ENCODE measurements at regions not wholly inside any gene's neighbourhood (a gene's known extent, or its start where the extent isn't known, plus 50 kb on each side); places are given as distances from the start of the nearest gene placed in this dataset.

DNA sequence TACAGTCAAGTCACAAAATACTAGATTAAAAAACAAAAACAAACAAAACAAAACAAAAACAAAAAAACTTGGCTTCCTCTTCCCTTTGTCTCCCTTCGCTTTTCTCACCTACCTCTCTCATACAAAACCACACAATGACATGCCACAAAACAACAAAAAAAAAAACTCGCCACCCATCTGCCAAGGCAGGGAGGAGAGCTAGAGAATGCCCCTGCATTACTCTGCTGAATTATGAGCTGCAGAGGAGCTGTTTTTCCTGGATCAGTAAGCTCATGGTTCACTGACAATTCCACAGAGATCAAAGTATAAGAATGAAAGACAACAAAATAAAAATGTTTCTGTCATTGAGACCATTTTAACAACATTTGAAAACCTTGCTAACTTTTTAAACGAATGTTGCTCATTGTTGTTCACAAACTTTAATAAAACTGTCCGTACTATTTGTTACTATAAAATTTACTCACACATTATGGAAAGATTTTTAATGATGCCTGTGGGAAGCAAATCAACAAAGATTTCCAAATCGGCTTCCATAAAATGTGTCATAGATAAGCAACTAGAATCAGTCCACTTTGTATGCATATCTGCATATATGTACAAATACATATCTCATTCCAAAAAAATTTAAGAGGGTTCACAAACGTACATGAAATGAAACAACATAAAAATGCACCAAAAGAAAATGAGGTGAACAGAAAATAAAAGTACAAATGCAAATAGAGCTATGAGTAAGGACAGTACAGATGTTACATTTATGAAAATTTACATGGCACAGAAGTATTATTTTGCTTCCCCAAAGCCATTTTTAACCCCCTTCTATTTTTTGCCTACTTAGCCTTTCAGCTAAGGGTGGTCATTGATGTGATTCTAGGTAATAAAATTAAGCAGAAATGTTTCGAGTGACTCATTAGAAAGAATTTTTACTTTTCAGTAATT lies 252.4 kb upstream of the FAT4 start:
- DNase-seq (ENCODE audit: low read depth): peak; percentile 13

DNA sequence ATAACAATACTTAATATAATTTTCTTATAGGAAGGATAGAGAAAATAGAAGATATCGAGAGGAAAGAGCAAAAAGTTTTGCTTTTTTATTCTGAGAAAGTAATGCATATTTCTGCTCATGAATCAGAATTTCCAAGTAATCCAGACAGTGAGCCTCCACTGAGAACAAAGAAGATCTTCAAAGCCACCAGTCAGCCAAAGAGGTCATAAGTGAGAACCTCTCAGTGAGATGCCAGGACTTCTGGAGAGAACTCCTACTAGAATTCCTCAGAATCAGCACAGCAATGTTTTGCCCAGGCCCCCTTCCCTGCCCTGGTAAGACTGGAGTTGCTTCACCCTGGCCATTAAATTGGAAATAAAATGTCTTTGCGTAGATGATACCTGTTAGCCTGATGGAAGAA lies 254.4 kb upstream of the FAT4 start:
- no peak for DNase-seq (ENCODE audit: low read depth)

DNA sequence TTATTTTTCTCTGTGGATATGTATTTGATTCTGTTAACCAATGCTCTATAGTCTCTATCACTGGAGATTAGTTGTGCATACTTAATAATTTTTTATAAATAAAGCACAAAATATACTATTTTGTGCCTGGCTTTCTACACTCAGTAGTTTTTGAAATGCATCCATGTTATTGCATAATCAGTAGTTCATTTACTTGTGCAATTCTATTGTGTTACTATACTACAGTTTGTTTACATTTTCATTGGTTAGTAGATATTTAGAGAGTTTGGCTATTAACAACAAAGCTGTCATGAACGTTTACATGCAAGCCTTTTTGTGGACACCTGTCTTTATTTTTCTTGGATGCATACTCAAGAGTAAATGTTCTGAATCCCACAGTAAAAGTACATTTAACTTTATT lies 265.0 kb upstream of the FAT4 start:
- peak; percentile 23 for DNase-seq (ENCODE audit: low read depth)

DNA sequence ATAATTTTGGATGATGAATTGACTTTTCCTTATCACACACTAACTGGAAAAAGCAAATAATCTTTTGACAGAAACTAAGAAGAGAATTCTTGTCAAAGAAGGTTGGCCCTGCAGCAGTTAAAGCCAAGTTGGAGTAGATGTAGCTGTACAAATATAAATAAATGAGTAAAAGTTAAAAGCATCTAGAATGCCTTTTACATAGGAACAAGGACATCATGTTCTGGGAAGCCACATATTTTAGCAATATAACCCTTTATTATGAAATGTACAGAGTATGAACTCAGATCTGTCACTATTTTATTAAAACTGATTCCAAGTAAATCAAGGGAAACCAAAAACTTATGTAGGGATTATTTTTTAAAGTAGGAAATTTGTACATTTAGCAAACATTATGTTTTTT lies 269.4 kb upstream of the FAT4 start:
- no peak for DNase-seq (ENCODE audit: low read depth)

DNA sequence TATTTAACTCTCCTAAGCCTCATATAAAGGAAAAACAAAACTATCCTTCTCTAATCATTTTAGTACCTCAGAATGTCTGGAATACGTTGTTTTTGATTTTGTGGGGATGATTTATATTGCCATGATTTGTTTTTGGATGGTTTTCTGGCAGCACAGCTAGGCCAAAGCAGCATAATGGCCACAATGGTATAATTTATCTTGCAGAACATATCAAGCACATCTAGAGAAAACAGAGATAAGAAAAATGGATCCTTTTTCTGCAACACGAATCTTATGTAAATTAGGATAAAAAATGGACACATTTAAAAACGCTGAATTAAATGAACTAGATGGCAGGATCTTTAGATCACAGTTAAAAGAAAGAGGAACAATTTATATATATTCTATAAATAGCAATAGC lies 269.9 kb upstream of the FAT4 start:
- DNase-seq (ENCODE audit: low read depth): no peak

DNA sequence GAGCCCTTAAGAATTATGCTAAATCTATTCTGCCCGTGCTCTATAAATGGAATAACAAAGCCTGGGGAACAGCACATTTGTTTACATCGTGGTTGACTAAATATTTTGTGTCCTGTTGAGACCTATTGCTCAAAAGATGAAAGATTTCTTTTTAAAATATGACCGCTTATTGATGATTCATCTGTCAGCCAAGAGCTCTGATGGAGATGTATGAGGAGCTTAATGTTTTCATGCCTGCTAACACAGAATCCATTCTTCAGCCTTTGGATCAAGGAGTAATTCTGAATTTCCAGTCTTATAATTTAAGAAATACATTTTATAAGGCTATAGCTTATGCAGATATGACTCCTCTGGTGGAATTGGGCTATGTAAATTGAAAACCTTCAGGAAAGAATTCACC lies 271.3 kb upstream of the FAT4 start:
- no peak for DNase-seq (ENCODE audit: low read depth)

DNA sequence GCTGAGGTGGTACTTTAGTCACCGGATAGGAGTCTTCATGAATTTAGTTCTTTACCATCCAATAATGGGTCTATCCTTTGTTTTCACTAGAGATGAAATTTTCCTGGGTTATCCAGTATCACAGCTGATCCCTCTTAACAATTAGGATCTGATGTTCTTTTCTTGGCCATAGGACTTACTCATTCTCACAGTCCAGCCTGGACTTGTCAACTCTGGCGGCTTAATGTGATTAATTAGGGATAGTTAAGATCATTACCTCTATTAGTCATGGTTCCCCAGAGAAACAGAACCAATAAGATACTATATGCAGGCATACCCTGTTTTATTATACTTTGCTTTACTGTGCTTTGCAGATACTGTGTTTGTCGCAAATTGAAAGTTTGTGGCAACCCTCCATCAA lies 272.7 kb upstream of the FAT4 start:
- DNase-seq (ENCODE audit: low read depth): no peak

DNA sequence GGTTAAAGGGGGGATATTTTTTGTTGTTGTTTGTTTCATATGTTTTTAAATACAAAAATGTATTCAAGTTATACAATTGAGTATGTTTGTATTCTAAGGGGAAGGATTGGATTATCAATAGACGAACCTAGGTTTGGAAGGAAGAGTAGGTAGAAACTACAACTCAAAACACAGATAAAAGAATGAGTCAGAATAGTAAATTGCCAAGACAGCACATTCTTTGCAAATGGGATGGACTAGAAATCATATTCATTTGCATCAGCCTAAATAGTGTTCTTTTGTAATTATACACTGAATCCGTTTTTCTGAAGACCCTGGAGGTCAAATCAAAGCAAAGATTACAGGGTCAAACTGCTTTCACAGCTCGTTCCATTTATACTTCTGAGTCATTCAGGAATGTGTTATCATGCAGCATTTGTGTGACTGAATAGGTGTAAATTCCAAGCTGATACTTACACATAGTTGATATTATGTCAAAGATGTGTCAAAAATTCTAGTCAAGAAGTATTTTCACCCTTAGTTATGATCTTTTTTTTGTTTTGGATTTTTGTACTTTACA lies 273.3 kb upstream of the FAT4 start:
- DNase-seq (ENCODE audit: low read depth): peak; percentile 23

DNA sequence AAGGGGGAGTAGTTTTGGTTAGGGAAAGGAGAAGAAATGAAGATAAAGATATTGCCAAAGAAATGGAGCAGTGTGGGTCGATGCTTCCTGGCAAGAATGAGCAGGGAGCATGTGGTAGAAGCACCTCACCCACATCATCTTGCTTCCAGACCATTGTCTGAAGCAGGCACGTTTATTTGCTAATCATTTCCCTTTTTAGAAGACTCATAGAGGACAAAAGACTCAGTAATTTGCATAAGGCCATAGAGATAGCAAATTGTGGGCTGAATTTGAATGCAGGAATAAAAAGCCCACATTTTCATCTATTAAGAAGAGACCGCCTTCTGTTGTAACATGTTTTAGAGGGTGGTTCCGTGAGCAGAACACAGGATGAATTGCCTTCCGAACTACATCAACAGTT lies 275.2 kb upstream of the FAT4 start:
- DNase-seq (ENCODE audit: low read depth): no peak

DNA sequence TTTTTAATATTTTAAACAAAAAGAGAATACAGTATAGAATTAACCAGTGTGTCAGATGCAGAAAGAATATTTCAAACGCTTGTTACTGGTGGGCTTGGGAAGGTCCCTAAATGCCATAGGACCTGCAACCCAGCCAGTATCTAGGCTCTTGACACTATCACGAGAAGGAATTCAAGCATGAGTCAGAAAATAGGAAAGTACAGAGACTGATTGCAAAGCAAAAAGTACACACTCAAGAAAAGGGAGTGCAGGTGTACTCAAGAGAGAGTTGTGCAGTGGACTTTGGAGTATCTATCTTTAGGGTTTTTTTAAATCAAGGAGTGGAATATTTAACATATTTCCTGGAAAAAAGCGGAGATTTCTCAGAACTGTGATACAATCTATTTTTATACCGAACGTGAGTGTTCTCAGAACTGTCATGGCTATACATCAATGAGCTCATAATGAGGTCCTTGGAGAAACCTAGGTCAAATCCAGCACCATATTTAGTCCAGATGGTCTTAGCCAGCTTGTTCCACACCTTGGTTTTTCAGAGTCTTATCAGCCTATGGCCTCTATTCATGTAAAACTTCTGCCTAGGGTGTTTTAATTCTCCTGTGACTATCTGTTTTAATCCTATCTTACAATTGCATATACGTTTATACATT lies 291.8 kb upstream of the FAT4 start:
- DNase-seq (ENCODE audit: low read depth): no peak

DNA sequence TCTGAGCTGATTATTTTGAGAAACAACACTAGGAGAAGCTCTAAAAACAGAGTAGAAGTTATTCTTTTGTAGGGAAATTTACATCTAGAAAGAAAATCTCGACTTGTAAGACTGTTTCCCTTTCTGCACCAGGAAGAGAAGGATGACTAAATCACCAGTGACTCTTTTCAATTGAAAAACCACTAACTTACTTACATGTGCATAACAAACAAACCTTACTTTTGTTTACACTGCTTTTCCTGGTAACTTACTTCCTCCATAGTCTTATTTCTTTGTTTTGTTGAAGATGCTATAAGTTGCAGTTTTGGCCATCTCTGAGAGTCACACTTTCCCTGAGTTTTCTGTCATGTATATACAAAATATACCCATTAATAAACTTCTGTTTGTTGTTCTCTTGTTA lies 293.6 kb upstream of the FAT4 start:
- DNase-seq (ENCODE audit: low read depth): peak; percentile 57

DNA sequence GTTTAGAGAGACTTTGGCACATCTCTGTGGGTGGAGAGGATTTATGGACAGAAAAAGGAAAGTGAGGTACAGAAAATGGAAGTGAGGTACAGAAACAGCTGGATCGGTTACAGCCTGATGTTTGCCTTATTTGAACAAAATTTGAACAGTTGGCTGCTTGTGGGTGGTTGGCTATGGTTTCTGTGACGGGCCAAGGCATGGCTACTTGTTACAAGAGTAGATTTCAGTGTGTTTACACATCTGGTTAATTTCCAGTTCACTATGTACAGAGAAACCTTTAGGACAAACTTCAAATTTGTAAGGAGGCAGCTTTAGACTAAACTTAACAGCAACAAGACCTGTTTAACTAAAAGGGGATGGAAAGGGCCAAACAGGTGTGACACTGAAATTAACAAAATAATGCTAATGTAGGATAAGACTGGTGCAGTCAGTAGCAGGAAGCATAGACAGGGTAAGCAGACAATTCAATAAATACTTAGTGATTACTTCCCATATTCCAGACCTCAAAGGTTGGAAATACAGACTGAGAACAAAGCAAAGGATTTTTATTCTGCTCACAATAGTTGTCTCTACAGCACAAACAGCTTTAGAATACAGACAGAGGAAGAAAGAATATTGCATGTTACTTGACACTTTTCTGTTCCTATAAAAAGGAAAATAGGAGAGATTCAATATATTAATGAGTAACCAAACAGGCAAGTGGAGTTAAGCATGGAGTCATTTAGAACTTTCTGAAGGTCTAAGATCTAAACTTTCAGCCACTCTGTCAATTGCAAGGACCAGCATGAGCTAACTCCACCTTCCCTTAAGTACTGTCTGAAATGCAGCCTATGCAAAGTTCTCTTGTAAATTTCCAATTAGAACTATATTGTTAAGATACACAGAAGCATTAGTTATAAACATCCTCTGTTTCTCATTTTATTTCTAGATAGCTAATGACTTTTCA lies 294.4 kb upstream of the FAT4 start:
- peak; percentile 17 for DNase-seq (ENCODE audit: low read depth)

DNA sequence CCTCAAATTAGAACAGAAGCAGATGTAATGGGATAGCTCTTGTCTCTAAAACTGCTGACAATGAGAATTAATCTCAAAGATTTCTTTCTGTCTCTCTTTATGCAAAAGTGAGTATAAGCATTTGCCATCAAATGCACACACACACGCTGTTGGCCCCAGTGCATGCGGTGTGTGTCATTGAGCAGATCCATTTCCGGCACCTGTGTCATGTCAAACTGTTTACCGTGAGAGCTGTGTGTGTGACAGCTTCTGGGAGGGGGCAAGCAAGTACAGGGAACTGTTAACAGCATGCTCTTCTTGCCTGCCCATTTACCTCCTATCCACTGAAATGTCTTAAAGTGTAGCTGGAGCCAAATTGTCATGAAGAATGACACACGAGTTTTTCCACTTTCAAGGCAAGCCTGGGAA lies 297.9 kb upstream of the FAT4 start:
- no peak for DNase-seq (ENCODE audit: low read depth)

DNA sequence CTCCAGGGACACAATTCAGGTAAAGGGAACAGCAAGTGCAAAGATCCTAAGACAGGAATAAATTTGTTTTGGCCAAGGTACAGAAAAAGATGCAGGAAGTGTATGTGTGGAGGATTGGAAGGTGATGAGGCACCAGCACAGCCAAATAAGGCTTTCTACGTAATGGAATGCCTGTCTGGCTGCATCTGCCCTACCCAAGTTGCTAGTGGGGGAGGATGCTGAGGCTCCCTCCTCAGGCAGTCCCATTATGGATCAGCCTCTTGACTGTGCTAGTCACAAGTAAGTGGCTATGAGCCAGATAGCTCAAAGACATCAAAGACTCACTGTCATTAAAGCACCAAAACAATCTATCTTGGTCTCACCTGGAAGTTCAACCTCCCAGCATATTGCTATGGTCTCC lies 300.9 kb upstream of the FAT4 start:
- DNase-seq (ENCODE audit: low read depth): no peak

DNA sequence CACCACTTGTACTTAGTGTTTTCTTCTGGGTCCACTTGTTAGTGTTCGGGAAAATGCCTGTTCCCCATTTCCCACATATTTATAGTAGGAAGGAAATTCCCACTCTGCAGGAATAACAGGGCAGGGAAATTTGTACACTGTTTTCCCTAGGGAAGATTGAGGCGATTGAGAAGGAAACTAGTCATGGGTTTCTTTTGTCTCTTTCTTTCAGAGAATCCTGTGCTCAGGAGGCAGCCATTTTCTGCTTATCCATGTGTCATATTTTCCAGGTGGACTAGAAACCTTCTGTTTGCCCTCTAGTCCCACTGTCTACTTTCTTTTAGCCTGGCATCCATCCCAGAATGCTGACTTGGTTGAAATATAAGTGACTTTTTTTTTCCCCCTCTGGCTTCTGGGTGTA lies 299.1 kb upstream of the ANKRD50 start:
- DNase-seq (ENCODE audit: low read depth): no peak

DNA sequence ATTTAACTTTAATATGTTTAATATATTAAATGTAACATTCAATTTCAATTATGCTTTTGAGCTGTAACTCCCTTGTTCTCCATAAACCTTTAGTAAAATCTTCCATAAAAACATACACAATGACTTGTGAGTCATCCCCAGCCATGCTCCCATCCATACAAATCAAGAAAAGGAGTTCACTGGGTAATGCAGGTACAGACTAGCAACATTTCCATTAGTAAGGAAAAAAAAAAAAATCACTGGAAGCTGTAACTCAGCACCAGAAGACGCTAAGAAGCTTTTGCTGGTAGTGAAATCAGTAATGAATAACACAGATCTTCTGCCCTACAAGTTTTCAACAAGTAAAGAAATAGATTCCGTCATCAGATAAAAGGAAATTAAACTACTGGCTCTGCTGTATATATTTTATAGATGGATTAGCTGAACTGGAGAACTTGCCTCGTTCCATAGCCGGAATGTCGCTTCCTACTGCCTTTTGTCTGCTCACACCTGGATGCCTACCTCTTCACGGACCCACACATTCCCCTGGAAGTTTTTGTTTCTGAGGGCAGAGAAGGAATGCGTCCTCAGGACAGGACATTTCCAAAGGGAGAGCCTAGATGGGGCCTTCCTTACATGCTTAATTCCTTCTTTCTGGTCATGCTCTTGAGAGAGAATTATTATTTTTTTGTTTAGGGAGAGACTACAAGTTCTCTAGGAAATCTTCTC lies 298.4 kb upstream of the ANKRD50 start:
- no peak for DNase-seq (ENCODE audit: low read depth)

DNA sequence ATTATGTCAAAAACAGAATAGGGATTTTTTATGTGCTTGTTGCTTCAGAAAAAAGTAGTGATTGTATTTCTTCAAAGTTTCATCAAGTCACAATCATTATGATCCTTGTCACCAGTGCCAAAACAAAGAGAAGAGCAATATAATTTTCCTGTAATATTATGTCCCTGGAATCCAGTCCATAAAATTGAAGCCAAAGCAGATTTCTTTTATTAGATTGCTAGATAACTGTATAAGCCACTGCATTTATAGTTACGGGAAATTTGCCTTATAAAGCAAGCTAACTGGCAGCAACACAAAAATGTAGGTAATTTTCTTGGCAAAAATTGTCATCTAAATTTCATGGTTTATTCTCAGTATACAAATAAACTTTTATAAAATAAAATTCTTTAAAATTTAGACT lies 296.1 kb upstream of the ANKRD50 start:
- no peak for DNase-seq (ENCODE audit: low read depth)

DNA sequence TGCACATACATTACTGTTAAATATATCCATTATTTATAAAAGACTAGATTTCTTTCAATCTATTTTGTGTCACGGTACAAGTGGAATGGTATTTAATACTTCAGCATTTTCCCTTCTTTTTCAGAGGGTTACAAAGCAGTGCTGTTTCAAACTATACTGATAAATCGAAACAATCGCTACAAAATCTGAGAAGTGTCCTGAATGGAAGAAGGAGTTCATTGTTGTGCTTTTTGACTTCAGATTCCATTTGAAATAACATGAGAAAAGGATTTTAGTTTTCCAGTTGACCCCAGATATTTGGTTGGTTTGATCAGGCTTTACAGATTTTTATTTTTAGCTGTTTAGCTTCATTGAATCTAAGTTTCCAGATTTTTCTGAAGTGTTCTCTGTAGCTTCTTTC lies 292.1 kb upstream of the ANKRD50 start:
- no peak for DNase-seq (ENCODE audit: low read depth)

DNA sequence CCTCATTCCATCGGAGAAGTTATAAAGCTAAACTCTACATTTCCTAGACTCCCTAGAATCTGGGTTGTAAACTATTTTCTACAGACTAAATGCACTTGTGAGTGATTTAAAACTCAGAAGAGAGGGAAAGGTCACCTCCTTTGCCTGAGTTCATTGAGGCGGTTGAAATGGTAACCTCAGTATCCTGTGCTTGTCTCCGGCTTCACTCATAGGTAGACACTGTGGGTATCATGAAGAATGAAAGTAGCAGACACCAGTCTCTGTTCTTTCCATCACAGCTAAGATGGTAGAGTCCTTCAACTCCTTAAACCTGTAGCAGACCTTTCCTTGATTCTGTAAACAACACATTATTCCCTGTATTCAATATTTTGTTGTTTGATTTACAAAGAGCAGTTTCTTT lies 291.3 kb upstream of the ANKRD50 start:
- DNase-seq (ENCODE audit: low read depth): no peak

DNA sequence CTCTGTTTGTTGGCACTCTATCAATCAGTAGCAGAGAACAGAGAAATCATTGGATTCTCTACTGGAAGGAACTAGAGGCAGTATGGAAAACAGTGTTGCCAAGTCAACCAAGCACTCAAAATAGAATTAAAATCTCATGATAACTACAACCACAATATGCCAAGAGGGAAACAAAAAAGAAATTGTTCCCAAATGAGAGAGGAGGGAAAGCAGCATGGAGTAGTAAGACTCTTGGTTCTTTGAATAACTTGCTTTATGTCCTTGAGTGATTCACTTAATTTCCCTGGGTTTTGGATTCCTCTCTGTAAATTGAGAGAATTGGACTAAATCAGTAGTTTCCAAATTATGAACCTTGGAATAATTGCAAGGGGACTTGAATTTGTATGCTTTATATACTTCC lies 285.5 kb upstream of the ANKRD50 start:
- no peak for DNase-seq (ENCODE audit: low read depth)

DNA sequence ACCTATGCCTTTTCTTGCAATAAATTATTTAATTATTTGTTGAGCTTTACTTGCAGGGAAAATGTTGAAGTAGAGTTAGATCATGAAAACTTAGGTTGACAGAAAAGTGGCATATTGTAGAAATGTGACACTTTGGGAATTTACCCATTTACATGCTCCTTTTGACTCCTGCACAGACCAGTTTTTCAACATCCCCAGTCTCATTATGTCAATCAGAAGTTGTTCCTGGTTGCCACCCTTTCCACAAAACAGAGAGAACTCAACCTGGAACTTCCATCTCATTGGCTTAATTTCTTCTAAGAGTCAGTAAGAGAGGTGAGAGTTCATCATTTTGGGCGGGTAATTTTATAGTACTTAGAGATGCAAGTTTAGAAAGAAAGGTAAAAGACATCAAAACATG lies 284.6 kb upstream of the ANKRD50 start:
- no peak for DNase-seq (ENCODE audit: low read depth)

Measured in renal cortical epithelial cell (primary cell).